K562 (cell line): ENCODE measurements at regions not wholly inside any gene's neighbourhood (a gene's known extent, or its start where the extent isn't known, plus 50 kb on each side); places are given as distances from the start of the nearest gene placed in this dataset.

ENCODE experiments used
- ATAC-seq: fragments of 200-7000 bp; cut with Tn5 transposase; 3 replicates; pipeline ENCODE4 v1.9.1; 2020; ENCODE audit warnings: moderate library complexity
- BruUV-seq: library from RNA; stranded (reverse); fragments of 400-500 nt; replicated peaks from 2 replicates; lab custom pipeline; 2021; lab: Mats Ljungman, UMichigan
- CTCF ChIA-PET: fragments of 300-600 bp; formaldehyde crosslinking; extraction: SDS; loops from one replicate; lab custom pipeline; 2021; ENCODE audit warnings: low intra/inter-chr PET ratio; lab: Yijun Ruan, JAX
- POLR2A ChIA-PET: fragments of 300-600, 350-650 bp; sonication (Branson Sonifier 250); formaldehyde crosslinking; extraction: SDS; loops from one replicate; lab custom pipeline; 2021; ENCODE audit warnings: antibody characterized with exemption, inconsistent platforms; lab: Yijun Ruan, JAX
- DNase-seq, 4 experiments: peaks; one replicate each; pipeline versions ENCODE4 v3.0.0 to v3.0.0-alpha.2; 2011 to 2018; ENCODE audit warnings: low spot score in 3 of 4, mixed read lengths in 3 of 4; ENCODE audit errors: extremely low read depth in 1 of 4
- FAIRE-seq: peaks from 2 replicates; lab custom pipeline; 2011; peaks lifted over from hg19 to GRCh38; lab: Jason Lieb, UNC
- H2AFZ ChIP-seq: 2 replicates; pipeline ENCODE4 v1.6.0; 2011; ENCODE audit warnings: low read depth, low read length, control low read depth, inconsistent platforms
- H3K27ac ChIP-seq: fragments of 200-600 bp; 3 replicates; pipeline ENCODE4 v1.8.0; 2011; ENCODE audit warnings: low read depth, mild to moderate bottlenecking, control low read depth, inconsistent platforms, low read length, moderate library complexity, mixed read lengths; ENCODE audit errors: extremely low read depth
- H3K27me3 ChIP-seq, 2 experiments: fragments of 300-600 bp in 1 of 2; 2 replicates in 1 of 2; 3 replicates in 1 of 2; pipeline versions ENCODE4 v1.6.0 to v1.8.0; 2011; ENCODE audit warnings: inconsistent platforms in 2 of 2, low read length in 2 of 2, mild to moderate bottlenecking in 1 of 2, mixed read lengths in 1 of 2, moderate library complexity in 1 of 2; ENCODE audit not compliant: control insufficient read depth in 2 of 2, insufficient read depth in 2 of 2
- H3K36me3 ChIP-seq: fragments of 300-600 bp; 3 replicates; pipeline ENCODE4 v1.8.0; 2011; ENCODE audit warnings: mild to moderate bottlenecking, low read length, inconsistent platforms; ENCODE audit not compliant: control insufficient read depth, insufficient read depth
- H3K4me1 ChIP-seq, 2 experiments: fragments of 200-600 bp in 1 of 2; replicated peaks in 1 of 2; 2 replicates in 1 of 2; 3 replicates in 1 of 2; pipeline versions ENCODE4 v1.5.1 to v1.8.0; 2011; ENCODE audit warnings: inconsistent platforms in 2 of 2, low read length in 2 of 2, mild to moderate bottlenecking in 1 of 2, mixed read lengths in 1 of 2, moderate library complexity in 1 of 2; ENCODE audit not compliant: control insufficient read depth in 2 of 2, insufficient read depth in 2 of 2
- H3K4me2 ChIP-seq: 2 replicates; pipeline ENCODE4 v1.6.1; 2011; ENCODE audit warnings: low read length, control low read depth, inconsistent platforms, mixed read lengths; ENCODE audit not compliant: insufficient read depth
- H3K4me3 ChIP-seq: fragments of 200-600 bp; sonication (generic), shearing (Covaris generic); 2 replicates; pipeline ENCODE4 v1.5.1; 2016; ENCODE audit warnings: control low read depth, inconsistent platforms
- H3K79me2 ChIP-seq: fragments of 200-600 bp; 3 replicates; pipeline ENCODE4 v1.8.0; 2011; ENCODE audit warnings: low read length, inconsistent platforms; ENCODE audit not compliant: control insufficient read depth, insufficient read depth
- H3K9ac ChIP-seq, 2 experiments: 2 replicates each; pipeline versions ENCODE4 v1.6.0 to v1.6.1; 2011; ENCODE audit warnings: low read depth in 2 of 2, low read length in 2 of 2, control low read depth in 1 of 2, inconsistent platforms in 1 of 2, mild to moderate bottlenecking in 1 of 2, mixed read lengths in 1 of 2; ENCODE audit not compliant: insufficient read depth in 1 of 2
- H3K9me1 ChIP-seq: one replicate; pipeline ENCODE4 v1.6.0; 2011; ENCODE audit warnings: inconsistent platforms, mild to moderate bottlenecking, low read length, moderate library complexity; ENCODE audit not compliant: control insufficient read depth, insufficient read depth
- H3K9me3 ChIP-seq: replicated peaks from 2 replicates; pipeline ENCODE4 v1.5.1; 2011; ENCODE audit warnings: low read depth, low read length, inconsistent platforms; ENCODE audit not compliant: control insufficient read depth, insufficient read depth
- H4K20me1 ChIP-seq: replicated peaks from 2 replicates; pipeline ENCODE4 v1.6.1; 2011; ENCODE audit warnings: low read length, inconsistent platforms, mixed read lengths; ENCODE audit not compliant: control insufficient read depth, insufficient read depth
- CHD1 ChIP-seq: fragments of 200-600 bp; sonication (generic); IDR thresholded peaks from one replicate; pipeline ENCODE4 v1.6.1; 2012; ENCODE audit warnings: mild to moderate bottlenecking, moderate library complexity, low read length, inconsistent platforms
- GATAD2B ChIP-seq: fragments of 450-650 bp; IDR thresholded peaks from 2 replicates; pipeline ENCODE4 v1.6.1; 2017; ENCODE audit warnings: mild to moderate bottlenecking, borderline replicate concordance
- SMARCE1 ChIP-seq: fragments of 450-650 bp; IDR thresholded peaks from 2 replicates; pipeline ENCODE4 v1.7.1; 2016; ENCODE audit warnings: mild to moderate bottlenecking
- SPI1 ChIP-seq: IDR thresholded peaks from 2 replicates; pipeline ENCODE4 v1.6.1; 2011; ENCODE audit warnings: low read depth, low read length, control low read depth, borderline replicate concordance
- UBTF ChIP-seq, 2 experiments: IDR thresholded peaks; 2 replicates each; pipeline ENCODE4 v1.6.1; 2012; ENCODE audit warnings: improper control_type of control experiment in 2 of 2, low read depth in 2 of 2, low read length in 2 of 2, borderline replicate concordance in 1 of 2
- whole genome bisulfite sequencing: fragments of 100-300 bp; shearing (Covaris generic); methylation state at CpG from one replicate; pipeline ENCODE4 v1.1.6; 2016; ENCODE audit warnings: low coverage, mixed read lengths; ENCODE audit not compliant: insufficient coverage; ENCODE audit errors: missing lambda C conversion rate; 5-methylcytosine and 5-hydroxymethylcytosine counted together
- in situ Hi-C: fragments of 300-500 bp; cut with MboI; formaldehyde crosslinking; loops from 4 replicates; pipeline ENCODE4 v1.15.0; 2018; ENCODE audit warnings: inconsistent platforms, mixed read lengths
- intact Hi-C: fragments of 100-400 bp; cut with micrococcal nuclease; formaldehyde crosslinking; loops from 2 replicates; pipeline ENCODE4 v1.14.2; 2022

- Histone ChIP-seq H3K4me3 (no peak overlapping the region), H3K4me1 (no peaks in the 10 kb centered on the region; a peak in 2 of 5 replicates), H4K20me1 (no peaks in the 10 kb centered on the region), H3K9me3 (no peaks in the 10 kb centered on the region), H3K4me2 (no peak overlapping the region), H2AFZ (no peak overlapping the region), H3K9me1 (no peaks in the 10 kb centered on the region), H3K36me3 (no peaks in the 10 kb centered on the region), H3K79me2 (no peaks in the 10 kb centered on the region), H3K27me3 (peaks cover 7 to 13% of the 10 kb centered on the region in 2 experiments; a peak in 4 of 5 replicates), H3K27ac (no peak overlapping the region), H3K9ac (no peak overlapping the region)
- in situ Hi-C loops (no loop called here), intact Hi-C loops (no loop called here)
- CTCF ChIA-PET = no interaction called here
- TF ChIP-seq SPI1 = peak; percentile 97
- no peak for TF ChIP-seq CHD1
- DNase-seq (no peak), ATAC-seq (no peak), FAIRE-seq (no peak)
- BruUV-seq = no TSS peak
- WGBS = 2% methylated on average over 7 of the region's 7 CpGs
- POLR2A ChIA-PET = no interaction called here
Measured at GRCh38 chr10:63697956-63698786, 177.0 kb downstream of the REEP3 start.

- H3K9ac ChIP-seq = no peak overlapping the region
- 0% methylated on average over 2 of the region's 2 CpGs for WGBS
- H3K36me3 ChIP-seq = no peaks in the 10 kb centered on the region
- no peak overlapping the region for H3K4me3 ChIP-seq
- H3K79me2 ChIP-seq = no peaks in the 10 kb centered on the region
- no peak overlapping the region for H2AFZ ChIP-seq
- ChIA-PET POLR2A (no interaction called here), CTCF (no interaction called here)
- no peak overlapping the region for H3K4me2 ChIP-seq
- peaks cover 7 to 13% of the 10 kb centered on the region in 2 experiments; a peak in 4 of 5 replicates for H3K27me3 ChIP-seq
- no peaks in the 10 kb centered on the region for H3K9me3 ChIP-seq
- no peak for DNase-seq
- no peak overlapping the region for H3K27ac ChIP-seq
- H3K9me1 ChIP-seq = no peaks in the 10 kb centered on the region
- no peak for TF ChIP-seq GATAD2B
- TF ChIP-seq SMARCE1 = no peak
- TF ChIP-seq UBTF (IDR thresholded peaks at IDR 0.05; ENCODE audit: borderline replicate concordance in 1 of 2, low read depth in 2 of 2, low read length in 2 of 2) = no peak
- H4K20me1 ChIP-seq = no peaks in the 10 kb centered on the region
- intact Hi-C loops (no loop called here), in situ Hi-C loops (no loop called here)
- no peak for FAIRE-seq
- H3K4me1 ChIP-seq = no peaks in the 10 kb centered on the region; a peak in 2 of 5 replicates
- no TSS peak for BruUV-seq
- peak; percentile 55; the same call in 1 of the 3 replicates for ATAC-seq
Measured at GRCh38 chr10:63698787-63699150, 177.6 kb downstream of the REEP3 start.
